Keratinocyte (primary cell): ENCODE measurements at regions not wholly inside any gene's neighbourhood (a gene's known extent, or its start where the extent isn't known, plus 50 kb on each side); places are given as distances from the start of the nearest gene placed in this dataset.

Experiments
- DNase-seq: peaks from one replicate; pipeline ENCODE4 v3.0.0-alpha.2; 2011; ENCODE audit warnings: low read depth, missing footprints, low spot score
- FAIRE-seq: peaks from 2 replicates; lab custom pipeline; 2011; peaks lifted over from hg19 to GRCh38; lab: Jason Lieb, UNC
- H2AFZ ChIP-seq: 2 replicates; pipeline ENCODE4 v1.6.0; 2012; ENCODE audit warnings: low read length, control low read depth, inconsistent platforms; ENCODE audit not compliant: control insufficient read depth
- H3K27ac ChIP-seq: 2 replicates; pipeline ENCODE4 v1.5.1; 2011; ENCODE audit warnings: low read length; ENCODE audit not compliant: control insufficient read depth, insufficient read depth
- H3K27me3 ChIP-seq: 3 replicates; pipeline ENCODE4 v1.6.0; 2011; ENCODE audit warnings: low read length; ENCODE audit not compliant: control insufficient read depth, insufficient read depth; ENCODE audit errors: extremely low read depth
- H3K36me3 ChIP-seq, 2 experiments: 2 replicates in 1 of 2; 3 replicates in 1 of 2; pipeline ENCODE4 v1.5.1; 2011; ENCODE audit warnings: low read length in 2 of 2, mild to moderate bottlenecking in 1 of 2; ENCODE audit not compliant: control insufficient read depth in 2 of 2, insufficient read depth in 2 of 2; ENCODE audit errors: extremely low read depth in 1 of 2
- H3K4me1 ChIP-seq: 3 replicates; pipeline ENCODE4 v1.5.1; 2011; ENCODE audit warnings: low read length; ENCODE audit not compliant: control insufficient read depth, insufficient read depth; ENCODE audit errors: extremely low read depth
- H3K4me2 ChIP-seq: 3 replicates; pipeline ENCODE4 v1.6.0; 2011; ENCODE audit warnings: low read depth, low read length; ENCODE audit not compliant: control insufficient read depth, insufficient read depth; ENCODE audit errors: extremely low read depth
- H3K4me3 ChIP-seq, 3 experiments: fragments of 200-600 bp in 1 of 3; sonication (generic) in 1 of 3; 2 replicates in 2 of 3; 3 replicates in 1 of 3; pipeline ENCODE4 v1.5.1; 2011 to 2016; ENCODE audit warnings: low read length in 3 of 3, mild to moderate bottlenecking in 3 of 3, control low read depth in 2 of 3, inconsistent platforms in 1 of 3, low read depth in 1 of 3, mixed read lengths in 1 of 3, mixed run types in 1 of 3, moderate library complexity in 1 of 3; ENCODE audit not compliant: control insufficient read depth in 2 of 3, insufficient read depth in 2 of 3; ENCODE audit errors: extremely low read depth in 1 of 3
- H3K79me2 ChIP-seq: 2 replicates; pipeline ENCODE4 v1.6.0; 2012; ENCODE audit warnings: low read length; ENCODE audit not compliant: control insufficient read depth, insufficient read depth
- H3K9ac ChIP-seq: 3 replicates; pipeline ENCODE4 v1.6.0; 2011; ENCODE audit warnings: low read length; ENCODE audit not compliant: control insufficient read depth, insufficient read depth; ENCODE audit errors: extremely low read depth
- H3K9me1 ChIP-seq: 3 replicates; pipeline ENCODE4 v1.6.0; 2011; ENCODE audit warnings: low read length; ENCODE audit not compliant: control insufficient read depth, insufficient read depth; ENCODE audit errors: extremely low read depth
- H3K9me3 ChIP-seq: 2 replicates; pipeline ENCODE4 v1.5.1; 2012; ENCODE audit warnings: low read depth, low read length; ENCODE audit not compliant: control insufficient read depth
- H4K20me1 ChIP-seq: 3 replicates; pipeline ENCODE4 v1.6.0; 2011; ENCODE audit warnings: low read length; ENCODE audit not compliant: control insufficient read depth, insufficient read depth; ENCODE audit errors: extremely low read depth
- EZH2 ChIP-seq: IDR thresholded peaks from one replicate; pipeline ENCODE4 v1.6.1; 2012; ENCODE audit warnings: inconsistent platforms, mild to moderate bottlenecking, low read length, moderate library complexity
- dilution Hi-C: fragments of 300-500 bp; cut with MboI; formaldehyde crosslinking; loops from one replicate; pipeline ENCODE4 v1.7.0; 2020; ENCODE audit warnings: low sequenced_read_pairs; ENCODE audit not compliant: extremely low pct_ligation_motif_present
- TF ChIP-seq, protein P1 (sequence below), 3 experiments: IDR thresholded peaks in 1 of 3; conservative IDR thresholded peaks in 1 of 3; optimal IDR thresholded peaks in 1 of 3; 2 replicates in 2 of 3; 3 replicates in 1 of 3; pipeline versions ENCODE3 to v1.5.1; 2011; ENCODE audit warnings: low read length in 3 of 3, mild to moderate bottlenecking in 3 of 3, moderate library complexity in 2 of 3, control low read depth in 1 of 3, inconsistent platforms in 1 of 3; ENCODE audit not compliant: insufficient read depth in 2 of 3; ENCODE audit errors: extremely low read depth in 1 of 3

DNA sequence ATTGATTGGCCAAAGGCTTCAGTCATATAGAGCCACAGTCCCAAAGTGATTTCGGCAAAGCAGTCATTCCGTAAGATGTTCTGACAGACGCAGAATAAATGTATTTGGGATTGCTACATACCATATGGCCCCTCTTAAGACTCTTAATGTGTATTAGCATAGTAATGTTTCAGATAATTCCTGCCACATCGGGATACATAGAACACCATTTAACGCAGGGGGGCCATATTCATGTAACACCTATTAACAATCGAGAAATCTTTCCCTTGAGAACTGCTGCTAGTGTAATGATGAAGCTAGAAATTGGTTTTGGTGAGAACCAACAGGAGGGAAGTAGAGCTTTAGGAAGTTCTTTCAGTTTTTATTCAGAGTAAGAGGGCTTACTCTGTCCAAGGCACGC lies 390.9 kb upstream of the SASH1 start:
- TF ChIP-seq, protein P1, sequence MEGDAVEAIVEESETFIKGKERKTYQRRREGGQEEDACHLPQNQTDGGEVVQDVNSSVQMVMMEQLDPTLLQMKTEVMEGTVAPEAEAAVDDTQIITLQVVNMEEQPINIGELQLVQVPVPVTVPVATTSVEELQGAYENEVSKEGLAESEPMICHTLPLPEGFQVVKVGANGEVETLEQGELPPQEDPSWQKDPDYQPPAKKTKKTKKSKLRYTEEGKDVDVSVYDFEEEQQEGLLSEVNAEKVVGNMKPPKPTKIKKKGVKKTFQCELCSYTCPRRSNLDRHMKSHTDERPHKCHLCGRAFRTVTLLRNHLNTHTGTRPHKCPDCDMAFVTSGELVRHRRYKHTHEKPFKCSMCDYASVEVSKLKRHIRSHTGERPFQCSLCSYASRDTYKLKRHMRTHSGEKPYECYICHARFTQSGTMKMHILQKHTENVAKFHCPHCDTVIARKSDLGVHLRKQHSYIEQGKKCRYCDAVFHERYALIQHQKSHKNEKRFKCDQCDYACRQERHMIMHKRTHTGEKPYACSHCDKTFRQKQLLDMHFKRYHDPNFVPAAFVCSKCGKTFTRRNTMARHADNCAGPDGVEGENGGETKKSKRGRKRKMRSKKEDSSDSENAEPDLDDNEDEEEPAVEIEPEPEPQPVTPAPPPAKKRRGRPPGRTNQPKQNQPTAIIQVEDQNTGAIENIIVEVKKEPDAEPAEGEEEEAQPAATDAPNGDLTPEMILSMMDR (optimal IDR thresholded peaks at IDR 0.05 in 1 of 3, IDR thresholded peaks at IDR 0.05 in 1 of 3, conservative IDR thresholded peaks at IDR 0.05 in 1 of 3; ENCODE audit: extremely low read depth in 1 of 3, insufficient read depth in 2 of 3, low read length in 3 of 3), result no peak
- no peak for TF ChIP-seq EZH2
- H3K4me1 ChIP-seq, result peaks cover 5% of the 10 kb centered on the region
- FAIRE-seq, result no peak

DNA sequence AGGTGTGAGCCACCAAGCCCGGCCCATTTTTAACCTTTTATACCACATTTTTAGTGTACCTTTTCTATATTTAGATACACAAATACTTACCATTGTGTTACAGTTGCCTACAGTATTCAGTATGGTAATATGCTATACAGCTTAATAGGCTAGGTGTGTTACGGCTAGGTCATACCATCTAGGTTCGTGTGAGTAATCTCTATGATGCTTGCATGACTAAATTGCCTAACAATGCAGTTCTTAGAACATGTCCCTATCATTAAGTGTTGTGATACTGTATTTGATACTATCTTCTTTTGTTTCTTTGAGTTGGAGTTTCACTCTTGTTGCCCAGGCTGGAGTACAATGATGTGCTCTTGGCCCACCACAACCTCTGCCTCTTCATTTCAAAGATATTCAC lies 387.7 kb upstream of the SASH1 start:
- DNase-seq, result peak; percentile 38
- H3K4me3 ChIP-seq, result no peak overlapping the region
- no peak overlapping the region for H3K4me2 ChIP-seq
- peaks cover 5% of the 10 kb centered on the region for H3K4me1 ChIP-seq
- no peaks in the 10 kb centered on the region for H3K9me1 ChIP-seq
- no peak overlapping the region for H2AFZ ChIP-seq
- no peaks in the 10 kb centered on the region for H3K27me3 ChIP-seq
- no peaks in the 10 kb centered on the region for H3K36me3 ChIP-seq
- no peak for TF ChIP-seq EZH2
- TF ChIP-seq, protein P1 (optimal IDR thresholded peaks at IDR 0.05 in 1 of 3, IDR thresholded peaks at IDR 0.05 in 1 of 3, conservative IDR thresholded peaks at IDR 0.05 in 1 of 3; ENCODE audit: extremely low read depth in 1 of 3, insufficient read depth in 2 of 3, low read length in 3 of 3), result no peak
- peak; percentile 75 for FAIRE-seq
- no peaks in the 10 kb centered on the region for H3K79me2 ChIP-seq
- dilution Hi-C loops, result no loop called here
- H3K27ac ChIP-seq, result peak overlapping the region; percentile 37
- no peak overlapping the region for H3K9ac ChIP-seq
- H3K9me3 ChIP-seq, result no peaks in the 10 kb centered on the region
- no peaks in the 10 kb centered on the region for H4K20me1 ChIP-seq

More for the DNA sequence above, 390.9 kb upstream of the SASH1 start:
- no peaks in the 10 kb centered on the region for H4K20me1 ChIP-seq
- H2AFZ ChIP-seq, result no peak overlapping the region
- DNase-seq, result no peak
- dilution Hi-C loops, result no loop called here
- H3K36me3 ChIP-seq, result no peaks in the 10 kb centered on the region
- no peak overlapping the region for H3K27ac ChIP-seq
- no peak overlapping the region for H3K4me2 ChIP-seq
- no peak overlapping the region for H3K4me3 ChIP-seq
- H3K79me2 ChIP-seq, result no peaks in the 10 kb centered on the region
- no peaks in the 10 kb centered on the region for H3K27me3 ChIP-seq
- H3K9ac ChIP-seq, result no peak overlapping the region
- H3K9me3 ChIP-seq, result no peaks in the 10 kb centered on the region
- no peaks in the 10 kb centered on the region for H3K9me1 ChIP-seq
